ENCODE measurements at regions not wholly inside any gene's neighbourhood (a gene's known extent, or its start where the extent isn't known, plus 50 kb on each side); places are given as distances from the start of the nearest gene placed in this dataset.

DNA sequence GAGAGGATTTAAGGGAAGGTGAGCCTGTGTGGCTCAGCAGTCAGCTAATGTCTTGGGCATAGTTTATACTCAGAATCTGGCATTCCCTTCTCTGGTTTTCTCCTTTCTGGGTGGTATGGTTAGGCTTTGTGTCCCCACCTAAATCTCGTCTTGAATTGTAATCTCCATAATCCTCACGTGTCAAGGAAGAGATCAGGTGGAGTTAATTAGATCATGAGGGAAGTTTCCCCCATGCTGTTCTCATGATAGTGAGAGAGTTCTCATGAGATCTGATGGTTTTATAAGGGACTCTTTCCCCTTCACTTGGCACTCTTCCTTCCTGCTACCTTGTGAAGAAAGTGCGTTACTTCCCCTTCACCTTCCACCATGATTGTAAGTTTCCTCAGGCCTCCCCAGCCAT is 169.8 kb upstream of the PELI2 start:
- H3K4me3 ChIP-seq (replicated peaks in 1 of 4; ENCODE audit: control extremely low read depth in 1 of 4, insufficient read depth in 1 of 4, low read depth in 3 of 4, low read length in 4 of 4), result no peak overlapping the region
- H3K4me2 ChIP-seq (ENCODE audit: extremely low read depth, insufficient read depth, low read length), result no peak overlapping the region
- H3K4me1 ChIP-seq (ENCODE audit: control insufficient read depth, extremely low read depth, insufficient read depth, low read length), result no peaks in the 10 kb centered on the region
- TF ChIP-seq EZH2 (IDR thresholded peaks at IDR 0.05; ENCODE audit: low read length, missing control alignments), result no peak
- TF ChIP-seq, protein P1, sequence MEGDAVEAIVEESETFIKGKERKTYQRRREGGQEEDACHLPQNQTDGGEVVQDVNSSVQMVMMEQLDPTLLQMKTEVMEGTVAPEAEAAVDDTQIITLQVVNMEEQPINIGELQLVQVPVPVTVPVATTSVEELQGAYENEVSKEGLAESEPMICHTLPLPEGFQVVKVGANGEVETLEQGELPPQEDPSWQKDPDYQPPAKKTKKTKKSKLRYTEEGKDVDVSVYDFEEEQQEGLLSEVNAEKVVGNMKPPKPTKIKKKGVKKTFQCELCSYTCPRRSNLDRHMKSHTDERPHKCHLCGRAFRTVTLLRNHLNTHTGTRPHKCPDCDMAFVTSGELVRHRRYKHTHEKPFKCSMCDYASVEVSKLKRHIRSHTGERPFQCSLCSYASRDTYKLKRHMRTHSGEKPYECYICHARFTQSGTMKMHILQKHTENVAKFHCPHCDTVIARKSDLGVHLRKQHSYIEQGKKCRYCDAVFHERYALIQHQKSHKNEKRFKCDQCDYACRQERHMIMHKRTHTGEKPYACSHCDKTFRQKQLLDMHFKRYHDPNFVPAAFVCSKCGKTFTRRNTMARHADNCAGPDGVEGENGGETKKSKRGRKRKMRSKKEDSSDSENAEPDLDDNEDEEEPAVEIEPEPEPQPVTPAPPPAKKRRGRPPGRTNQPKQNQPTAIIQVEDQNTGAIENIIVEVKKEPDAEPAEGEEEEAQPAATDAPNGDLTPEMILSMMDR (conservative IDR thresholded peaks at IDR 0.05 in 1 of 2, IDR thresholded peaks at IDR 0.05 in 1 of 2; ENCODE audit: low read depth in 1 of 2, low read length in 2 of 2), result no peak
- no peak overlapping the region for H3K27ac ChIP-seq (ENCODE audit: insufficient read depth, low read length)
- H2AFZ ChIP-seq (ENCODE audit: low read length), result no peak overlapping the region
- H3K9ac ChIP-seq (ENCODE audit: insufficient read depth, low read length), result no peak overlapping the region
- H3K27me3 ChIP-seq (ENCODE audit: control insufficient read depth, insufficient read depth, low read length), result no peaks in the 10 kb centered on the region
- no peaks in the 10 kb centered on the region for H4K20me1 ChIP-seq (ENCODE audit: control insufficient read depth, extremely low read depth, insufficient read depth, low read length)
- no peaks in the 10 kb centered on the region for H3K36me3 ChIP-seq (ENCODE audit: control insufficient read depth, insufficient read depth, low read length)
- H3K79me2 ChIP-seq (ENCODE audit: control insufficient read depth, insufficient read depth, low read length), result no peaks in the 10 kb centered on the region
- H3K9me3 ChIP-seq (ENCODE audit: control insufficient read depth, insufficient read depth, low read depth, low read length), result no peaks in the 10 kb centered on the region
- DNase-seq (ENCODE audit: low read depth in 2 of 2), result no peak

DNA sequence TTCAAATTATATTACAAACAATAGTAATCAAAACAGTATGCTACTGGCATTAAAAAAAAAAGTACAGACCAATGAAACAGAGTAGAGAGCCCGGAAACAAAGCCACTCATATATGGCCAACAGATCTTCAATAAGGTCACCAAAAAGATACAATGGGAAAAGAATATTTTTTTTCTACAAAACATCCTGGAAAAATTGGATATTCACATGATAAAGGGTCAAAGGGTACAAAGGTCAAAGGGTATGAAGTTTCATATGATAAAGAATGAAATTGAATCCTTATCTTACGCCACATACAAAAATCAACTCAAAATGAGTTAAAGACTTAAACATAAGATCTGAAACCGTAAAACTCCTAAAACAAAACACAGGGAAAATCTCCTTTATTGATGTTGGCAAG is 168.5 kb upstream of the PELI2 start:
- TF ChIP-seq EZH2 (IDR thresholded peaks at IDR 0.05; ENCODE audit: low read length, missing control alignments), result no peak
- TF ChIP-seq, protein P1 (conservative IDR thresholded peaks at IDR 0.05 in 1 of 2, IDR thresholded peaks at IDR 0.05 in 1 of 2; ENCODE audit: low read depth in 1 of 2, low read length in 2 of 2), result no peak
- no peaks in the 10 kb centered on the region for H4K20me1 ChIP-seq (ENCODE audit: control insufficient read depth, extremely low read depth, insufficient read depth, low read length)

DNA sequence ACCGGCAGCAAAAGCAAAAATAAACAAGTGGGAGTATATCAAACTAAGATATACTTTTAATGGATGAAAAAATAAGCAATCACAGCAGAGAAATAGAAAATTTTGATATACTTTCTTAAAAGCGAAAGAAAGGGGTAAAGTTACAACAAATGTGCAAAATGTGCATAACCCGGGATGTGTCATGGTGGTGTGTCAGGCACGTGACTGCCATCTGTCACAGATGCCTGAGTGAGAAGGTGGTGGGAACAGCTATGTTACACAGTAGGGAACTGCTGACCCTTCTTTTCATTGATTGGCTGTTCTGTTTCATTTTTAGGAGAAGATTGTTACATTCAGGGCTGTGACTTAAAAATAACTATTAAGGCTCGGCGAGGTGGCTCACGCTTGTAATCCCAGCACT is 168.1 kb upstream of the PELI2 start:
- TF ChIP-seq, protein P1 (conservative IDR thresholded peaks at IDR 0.05 in 1 of 2, IDR thresholded peaks at IDR 0.05 in 1 of 2; ENCODE audit: low read depth in 1 of 2, low read length in 2 of 2), result no peak
- TF ChIP-seq EZH2 (IDR thresholded peaks at IDR 0.05; ENCODE audit: low read length, missing control alignments), result no peak

More for the DNA sequence above, 168.5 kb upstream of the PELI2 start:
- peak in 1 of 2 donors; percentile 3 for DNase-seq (ENCODE audit: low read depth in 2 of 2)
- no peaks in the 10 kb centered on the region for H3K9me3 ChIP-seq (ENCODE audit: control insufficient read depth, insufficient read depth, low read depth, low read length)
- H3K9ac ChIP-seq (ENCODE audit: insufficient read depth, low read length), result no peak overlapping the region
- no peak overlapping the region for H3K4me3 ChIP-seq (replicated peaks in 1 of 4; ENCODE audit: control extremely low read depth in 1 of 4, insufficient read depth in 1 of 4, low read depth in 3 of 4, low read length in 4 of 4)
- H3K27ac ChIP-seq (ENCODE audit: insufficient read depth, low read length), result no peak overlapping the region
- no peaks in the 10 kb centered on the region for H3K4me1 ChIP-seq (ENCODE audit: control insufficient read depth, extremely low read depth, insufficient read depth, low read length)
- no peaks in the 10 kb centered on the region for H3K36me3 ChIP-seq (ENCODE audit: control insufficient read depth, insufficient read depth, low read length)
- no peaks in the 10 kb centered on the region for H3K79me2 ChIP-seq (ENCODE audit: control insufficient read depth, insufficient read depth, low read length)
- no peak overlapping the region for H2AFZ ChIP-seq (ENCODE audit: low read length)
- H3K4me2 ChIP-seq (ENCODE audit: extremely low read depth, insufficient read depth, low read length), result no peak overlapping the region
- H3K27me3 ChIP-seq (ENCODE audit: control insufficient read depth, insufficient read depth, low read length), result no peaks in the 10 kb centered on the region

More for the DNA sequence above, 168.1 kb upstream of the PELI2 start:
- H3K27ac ChIP-seq (ENCODE audit: insufficient read depth, low read length), result no peak overlapping the region
- H3K9ac ChIP-seq (ENCODE audit: insufficient read depth, low read length), result no peak overlapping the region
- no peak overlapping the region for H3K4me2 ChIP-seq (ENCODE audit: extremely low read depth, insufficient read depth, low read length)
- no peaks in the 10 kb centered on the region for H3K79me2 ChIP-seq (ENCODE audit: control insufficient read depth, insufficient read depth, low read length)
- no peaks in the 10 kb centered on the region for H4K20me1 ChIP-seq (ENCODE audit: control insufficient read depth, extremely low read depth, insufficient read depth, low read length)
- H3K9me3 ChIP-seq (ENCODE audit: control insufficient read depth, insufficient read depth, low read depth, low read length), result no peaks in the 10 kb centered on the region
- H3K27me3 ChIP-seq (ENCODE audit: control insufficient read depth, insufficient read depth, low read length), result no peaks in the 10 kb centered on the region
- no peaks in the 10 kb centered on the region for H3K36me3 ChIP-seq (ENCODE audit: control insufficient read depth, insufficient read depth, low read length)
- peak in 1 of 2 donors; percentile 9 for DNase-seq (ENCODE audit: low read depth in 2 of 2)
- H3K4me3 ChIP-seq (replicated peaks in 1 of 4; ENCODE audit: control extremely low read depth in 1 of 4, insufficient read depth in 1 of 4, low read depth in 3 of 4, low read length in 4 of 4), result no peak overlapping the region
- H2AFZ ChIP-seq (ENCODE audit: low read length), result no peak overlapping the region
- no peaks in the 10 kb centered on the region for H3K4me1 ChIP-seq (ENCODE audit: control insufficient read depth, extremely low read depth, insufficient read depth, low read length)
